ENCODE measurements at regions not wholly inside any gene's neighbourhood (a gene's known extent, or its start where the extent isn't known, plus 50 kb on each side); places are given as distances from the start of the nearest gene placed in this dataset.

DNA sequence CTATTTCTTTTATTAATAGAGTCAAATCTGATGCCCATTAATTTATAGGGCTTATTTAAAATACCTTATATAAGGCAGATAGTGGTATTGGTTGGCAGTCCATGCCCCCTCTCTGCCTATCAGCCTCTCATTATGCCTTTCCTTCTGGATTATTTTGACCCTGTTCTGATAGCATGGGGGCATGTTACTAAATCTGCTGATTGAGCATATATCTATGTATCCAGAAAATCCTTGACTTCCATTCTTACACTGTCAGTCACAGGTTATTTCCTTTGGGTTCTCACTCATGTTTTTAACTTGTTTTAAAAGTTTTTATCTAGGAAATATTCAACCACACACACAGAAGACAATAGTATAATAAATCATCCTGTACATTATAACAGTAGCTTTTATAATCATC, 1184.9 kb downstream of the HACE1 start:
- TF ChIP-seq, protein P1, sequence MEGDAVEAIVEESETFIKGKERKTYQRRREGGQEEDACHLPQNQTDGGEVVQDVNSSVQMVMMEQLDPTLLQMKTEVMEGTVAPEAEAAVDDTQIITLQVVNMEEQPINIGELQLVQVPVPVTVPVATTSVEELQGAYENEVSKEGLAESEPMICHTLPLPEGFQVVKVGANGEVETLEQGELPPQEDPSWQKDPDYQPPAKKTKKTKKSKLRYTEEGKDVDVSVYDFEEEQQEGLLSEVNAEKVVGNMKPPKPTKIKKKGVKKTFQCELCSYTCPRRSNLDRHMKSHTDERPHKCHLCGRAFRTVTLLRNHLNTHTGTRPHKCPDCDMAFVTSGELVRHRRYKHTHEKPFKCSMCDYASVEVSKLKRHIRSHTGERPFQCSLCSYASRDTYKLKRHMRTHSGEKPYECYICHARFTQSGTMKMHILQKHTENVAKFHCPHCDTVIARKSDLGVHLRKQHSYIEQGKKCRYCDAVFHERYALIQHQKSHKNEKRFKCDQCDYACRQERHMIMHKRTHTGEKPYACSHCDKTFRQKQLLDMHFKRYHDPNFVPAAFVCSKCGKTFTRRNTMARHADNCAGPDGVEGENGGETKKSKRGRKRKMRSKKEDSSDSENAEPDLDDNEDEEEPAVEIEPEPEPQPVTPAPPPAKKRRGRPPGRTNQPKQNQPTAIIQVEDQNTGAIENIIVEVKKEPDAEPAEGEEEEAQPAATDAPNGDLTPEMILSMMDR (IDR thresholded peaks at IDR 0.05; ENCODE audit: extremely low read depth, missing control alignments) = no peak
- no peak for DNase-seq (ENCODE audit: low spot score)

DNA sequence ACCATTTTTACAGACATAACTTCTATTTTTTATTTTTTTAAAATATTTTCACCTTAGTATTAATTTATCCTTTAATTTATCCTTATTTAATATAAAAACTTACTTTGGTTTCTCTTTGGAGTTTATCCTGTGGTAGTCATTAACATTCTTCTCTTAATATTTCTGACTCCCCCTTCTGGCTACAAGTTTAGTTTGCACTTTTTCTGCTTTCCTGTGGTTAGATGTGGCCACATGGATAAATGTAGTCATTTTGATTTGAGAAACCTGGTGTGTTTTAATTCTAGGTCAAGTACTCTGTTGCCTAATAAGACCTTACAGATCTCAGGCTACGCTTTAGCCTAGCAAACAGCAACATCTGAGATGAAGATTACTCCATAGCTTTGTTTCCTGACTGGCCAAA, 1187.5 kb downstream of the HACE1 start:
- TF ChIP-seq, protein P1 (IDR thresholded peaks at IDR 0.05; ENCODE audit: extremely low read depth, missing control alignments) = no peak
- no peak for DNase-seq (ENCODE audit: low spot score)

DNA sequence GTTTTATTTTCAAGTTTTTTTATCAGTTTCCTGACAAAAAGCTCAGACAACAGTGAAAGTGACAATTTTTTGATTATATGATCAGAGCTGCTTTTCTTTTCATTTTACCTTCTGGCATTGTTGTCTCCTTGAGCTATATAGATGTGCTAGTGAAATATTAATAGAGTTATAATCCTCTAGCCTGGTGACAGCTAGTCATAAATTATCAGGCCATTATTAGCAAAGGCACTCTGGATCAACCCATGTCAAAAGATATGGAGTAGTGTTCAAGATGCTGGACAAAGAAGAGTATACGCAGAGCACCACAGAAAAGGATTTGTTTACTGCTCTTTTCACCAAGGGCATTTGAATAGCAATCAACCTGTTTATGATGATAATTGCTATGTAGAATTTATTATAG, 1230.1 kb downstream of the HACE1 start:
- DNase-seq (ENCODE audit: low spot score) = no peak
- TF ChIP-seq, protein P1 (IDR thresholded peaks at IDR 0.05; ENCODE audit: extremely low read depth, missing control alignments) = no peak

DNA sequence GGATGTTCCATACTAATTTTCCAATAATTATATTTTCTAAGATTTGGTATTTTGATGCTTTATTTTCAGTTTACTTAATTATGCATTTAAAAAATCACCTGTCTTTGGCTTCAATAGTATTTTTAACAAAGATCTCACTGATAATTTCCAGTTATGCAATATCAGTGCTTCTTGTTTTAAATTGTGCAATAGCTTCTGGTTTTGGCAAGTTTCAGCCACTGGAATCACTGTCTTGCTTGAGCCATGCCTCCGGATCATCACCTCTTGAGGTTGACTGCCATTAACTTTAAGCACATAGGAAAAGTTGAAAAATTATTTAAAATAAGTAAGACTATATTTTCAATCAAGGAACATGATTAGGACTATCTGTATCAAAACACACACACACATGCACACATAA, 1242.1 kb downstream of the HACE1 start:
- TF ChIP-seq, protein P1 (IDR thresholded peaks at IDR 0.05; ENCODE audit: extremely low read depth, missing control alignments) = no peak
- no peak for DNase-seq (ENCODE audit: low spot score)

DNA sequence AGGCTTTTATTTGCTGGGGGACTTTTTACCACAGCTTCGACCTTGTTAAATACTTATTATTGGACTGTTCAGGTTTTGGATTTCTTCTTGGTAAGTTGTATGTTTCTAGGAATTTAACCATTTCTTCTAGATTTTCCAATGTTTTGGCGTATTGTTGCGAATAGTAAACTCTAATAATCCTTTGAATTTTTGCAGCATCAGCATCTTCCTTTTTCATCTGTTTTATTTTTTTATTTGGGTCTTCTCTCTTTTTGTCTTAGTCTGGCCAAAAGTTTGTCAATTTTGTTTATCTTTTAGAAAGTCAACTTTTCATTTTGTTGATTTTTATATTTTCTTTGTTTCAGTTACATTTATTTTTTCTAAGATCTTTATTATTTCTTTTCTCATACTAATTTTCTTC, 1272.0 kb downstream of the HACE1 start:
- TF ChIP-seq, protein P1 (IDR thresholded peaks at IDR 0.05; ENCODE audit: extremely low read depth, missing control alignments) = no peak
- DNase-seq (ENCODE audit: low spot score) = no peak

DNA sequence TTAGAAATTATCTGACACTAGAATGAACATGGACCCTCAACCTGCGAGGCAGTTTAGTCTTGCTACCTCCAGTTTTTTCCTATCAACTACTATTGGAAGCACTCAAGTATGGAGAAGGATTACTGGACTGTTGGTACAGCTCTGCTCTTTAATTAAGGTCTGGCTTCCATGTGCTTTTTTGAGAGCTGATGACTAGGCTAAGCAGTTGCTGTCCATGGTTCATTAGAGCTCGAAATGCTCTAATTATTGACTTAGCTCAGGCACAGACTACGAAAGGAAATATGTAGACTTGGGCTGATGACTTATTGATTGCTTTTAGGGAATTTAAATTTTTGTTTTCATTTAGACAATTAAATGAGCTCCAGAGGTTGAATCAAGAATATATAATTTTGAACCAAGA, 1281.6 kb downstream of the HACE1 start:
- TF ChIP-seq, protein P1 (IDR thresholded peaks at IDR 0.05; ENCODE audit: extremely low read depth, missing control alignments) = no peak
- DNase-seq (ENCODE audit: low spot score) = no peak

DNA sequence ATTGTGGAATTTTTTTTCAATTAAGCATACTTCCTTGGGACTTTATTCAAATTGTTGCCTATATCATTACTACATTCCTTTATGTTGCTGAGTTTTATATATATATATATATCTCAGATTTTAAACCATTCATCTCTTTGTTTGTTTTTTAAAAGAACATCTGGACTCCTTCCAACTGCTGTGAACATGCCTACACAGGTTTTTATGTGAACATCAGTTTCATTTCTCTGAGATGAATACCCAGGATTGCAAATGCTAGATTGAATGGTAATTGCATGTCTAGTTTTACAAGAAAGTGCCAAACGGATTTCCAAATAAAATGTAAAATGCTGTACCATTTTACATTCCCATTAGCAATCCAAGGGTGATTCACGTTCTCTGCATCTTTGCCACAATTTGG, 1289.3 kb downstream of the HACE1 start:
- TF ChIP-seq, protein P1 (IDR thresholded peaks at IDR 0.05; ENCODE audit: extremely low read depth, missing control alignments) = no peak
- no peak for DNase-seq (ENCODE audit: low spot score)
